ENCODE measurements at regions not wholly inside any gene's neighbourhood (a gene's known extent, or its start where the extent isn't known, plus 50 kb on each side); places are given as distances from the start of the nearest gene placed in this dataset.

- no peak for TF ChIP-seq CTCF (IDR thresholded peaks at IDR 0.05)
- no peak for TF ChIP-seq POLR2A (IDR thresholded peaks at IDR 0.05)
Measured at GRCh38 chr18:45121146-45121545, 440.5 kb downstream of the SETBP1 start.
